ENCODE measurements at regions not wholly inside any gene's neighbourhood (a gene's known extent, or its start where the extent isn't known, plus 50 kb on each side); places are given as distances from the start of the nearest gene placed in this dataset.
"Not testable (repeated sequence)": the region's sequence is repeated elsewhere in the genome, so short reads cannot be mapped to it uniquely, and the experiment has no call there.

GRCh38 chr5:87777877-87778276 is 365.1 kb upstream of the CCNH start:
- 0% methylated on average over 1 of the region's 1 CpG for WGBS, 2 experiments (ENCODE audit: low coverage in 1 of 2, low lambda C conversion rate in 2 of 2, missing lambda C conversion rate in 2 of 2)
- Histone ChIP-seq H3F3A (ENCODE audit: insufficient read depth) (no peaks in the 10 kb centered on the region), H3K27ac (no peak overlapping the region), H3K4me2 (ENCODE audit: unreplicated experiment) (no peak overlapping the region), H3K9ac (no peak overlapping the region), H3K36me3 (ENCODE audit: low read depth) (no peaks in the 10 kb centered on the region), H3K9me3 (ENCODE audit: low read depth) (no peaks in the 10 kb centered on the region), H3K4me1 (ENCODE audit: insufficient read depth) (no peaks in the 10 kb centered on the region), H4K20me1 (ENCODE audit: insufficient read depth) (no peaks in the 10 kb centered on the region), H3K79me2 (ENCODE audit: insufficient read depth) (no peaks in the 10 kb centered on the region), H3K27me3 (replicated peaks; ENCODE audit: insufficient read depth) (0 out of 2 replicates have a peak, but pooled peaks cover 6% of the 10 kb centered on the region), H3K9me2 (ENCODE audit: insufficient read depth) (no peaks in the 10 kb centered on the region), H3K4me3 (no peak overlapping the region), H2AFZ (no peak overlapping the region)
- in situ Hi-C loops (cut with MboI) = loop anchor here (10.0 kb wide), 1 partner anchor 907 kb away; no protein-coding TSS in a partner anchor
- TF ChIP-seq EZH2 (IDR thresholded peaks at IDR 0.05; ENCODE audit: insufficient read depth, poor library complexity, severe bottlenecking) = no peak
- no peak for TF ChIP-seq EZH2phosphoT487 (IDR thresholded peaks at IDR 0.05; ENCODE audit: insufficient read depth, low read depth)
- DNase-seq = no peak

GRCh38 chr5:87776785-87777184 is 364.1 kb upstream of the CCNH start:
- no peak overlapping the region for H2AFZ ChIP-seq
- no peaks in the 10 kb centered on the region for H3K36me3 ChIP-seq (ENCODE audit: low read depth)
- H3K27ac ChIP-seq = no peak overlapping the region
- no peaks in the 10 kb centered on the region for H3K79me2 ChIP-seq (ENCODE audit: insufficient read depth)
- H3F3A ChIP-seq (ENCODE audit: insufficient read depth) = no peaks in the 10 kb centered on the region
- no peak overlapping the region for H3K4me2 ChIP-seq (ENCODE audit: unreplicated experiment)
- 82 to 89% methylated on average over 3 of the region's 3 CpGs for WGBS, 2 experiments (ENCODE audit: low coverage in 1 of 2, low lambda C conversion rate in 2 of 2, missing lambda C conversion rate in 2 of 2)
- H3K27me3 ChIP-seq (replicated peaks; ENCODE audit: insufficient read depth) = no peaks in the 10 kb centered on the region
- no peaks in the 10 kb centered on the region for H3K9me2 ChIP-seq (ENCODE audit: insufficient read depth)
- no peak for TF ChIP-seq EZH2phosphoT487 (IDR thresholded peaks at IDR 0.05; ENCODE audit: insufficient read depth, low read depth)
- TF ChIP-seq EZH2 (IDR thresholded peaks at IDR 0.05; ENCODE audit: insufficient read depth, poor library complexity, severe bottlenecking) = no peak
- H4K20me1 ChIP-seq (ENCODE audit: insufficient read depth) = no peaks in the 10 kb centered on the region
- no peaks in the 10 kb centered on the region for H3K4me1 ChIP-seq (ENCODE audit: insufficient read depth)
- no peak overlapping the region for H3K9ac ChIP-seq
- in situ Hi-C loops (cut with MboI) = loop anchor here (10.0 kb wide), 1 partner anchor 908 kb away; no protein-coding TSS in a partner anchor
- H3K9me3 ChIP-seq (ENCODE audit: low read depth) = no peaks in the 10 kb centered on the region
- no peak overlapping the region for H3K4me3 ChIP-seq
- DNase-seq = no peak

GRCh38 chr5:87776302-87776701 is 363.6 kb upstream of the CCNH start:
- H3K9me3 ChIP-seq (ENCODE audit: low read depth); H3K79me2 ChIP-seq (ENCODE audit: insufficient read depth); H3K9me2 ChIP-seq (ENCODE audit: insufficient read depth); H3K4me2 ChIP-seq (ENCODE audit: unreplicated experiment); H3K9ac ChIP-seq; H3K36me3 ChIP-seq (ENCODE audit: low read depth); H3K4me1 ChIP-seq (ENCODE audit: insufficient read depth); H3K4me3 ChIP-seq; H2AFZ ChIP-seq; H3F3A ChIP-seq (ENCODE audit: insufficient read depth); H4K20me1 ChIP-seq (ENCODE audit: insufficient read depth); H3K27me3 ChIP-seq (replicated peaks; ENCODE audit: insufficient read depth); H3K27ac ChIP-seq; DNase-seq: not testable (repeated sequence)
- WGBS, 2 experiments (ENCODE audit: low coverage in 1 of 2, low lambda C conversion rate in 2 of 2, missing lambda C conversion rate in 2 of 2) = 72 to 77% methylated on average over 7 of the region's 7 CpGs
- in situ Hi-C loops (cut with MboI) = loop anchor here (10.0 kb wide), 1 partner anchor 908 kb away; no protein-coding TSS in a partner anchor

GRCh38 chr5:87775228-87775627 is 362.5 kb upstream of the CCNH start:
- no peak overlapping the region for H3K4me3 ChIP-seq
- H3K9me2 ChIP-seq (ENCODE audit: insufficient read depth) = no peaks in the 10 kb centered on the region
- no peaks in the 10 kb centered on the region for H3F3A ChIP-seq (ENCODE audit: insufficient read depth)
- no peak overlapping the region for H3K27ac ChIP-seq
- H3K9me3 ChIP-seq (ENCODE audit: low read depth) = no peaks in the 10 kb centered on the region
- H4K20me1 ChIP-seq (ENCODE audit: insufficient read depth) = no peaks in the 10 kb centered on the region
- no peak overlapping the region for H3K4me2 ChIP-seq (ENCODE audit: unreplicated experiment)
- H3K36me3 ChIP-seq (ENCODE audit: low read depth) = no peaks in the 10 kb centered on the region
- WGBS, 2 experiments (ENCODE audit: low coverage in 1 of 2, low lambda C conversion rate in 2 of 2, missing lambda C conversion rate in 2 of 2) = 21 to 26% methylated on average over 2 of the region's 2 CpGs
- in situ Hi-C loops (cut with MboI) = loop anchor here (10.0 kb wide), 1 partner anchor 910 kb away; no protein-coding TSS in a partner anchor
- no peaks in the 10 kb centered on the region for H3K79me2 ChIP-seq (ENCODE audit: insufficient read depth)
- no peaks in the 10 kb centered on the region for H3K4me1 ChIP-seq (ENCODE audit: insufficient read depth)
- no peak overlapping the region for H2AFZ ChIP-seq
- TF ChIP-seq EZH2phosphoT487 (IDR thresholded peaks at IDR 0.05; ENCODE audit: insufficient read depth, low read depth) (no peak), EZH2 (IDR thresholded peaks at IDR 0.05; ENCODE audit: insufficient read depth, poor library complexity, severe bottlenecking) (no peak)
- DNase-seq = peak; percentile 8
- no peak overlapping the region for H3K9ac ChIP-seq
- H3K27me3 ChIP-seq (replicated peaks; ENCODE audit: insufficient read depth) = no peaks in the 10 kb centered on the region

GRCh38 chr5:87774804-87775203 is 362.1 kb upstream of the CCNH start:
- no peaks in the 10 kb centered on the region for H3F3A ChIP-seq (ENCODE audit: insufficient read depth)
- in situ Hi-C loops (cut with MboI) = loop anchor here (10.0 kb wide), 1 partner anchor 910 kb away; no protein-coding TSS in a partner anchor
- no peak for TF ChIP-seq EZH2phosphoT487 (IDR thresholded peaks at IDR 0.05; ENCODE audit: insufficient read depth, low read depth)
- TF ChIP-seq EZH2 (IDR thresholded peaks at IDR 0.05; ENCODE audit: insufficient read depth, poor library complexity, severe bottlenecking) = no peak
- no peak overlapping the region for H2AFZ ChIP-seq
- WGBS, 2 experiments (ENCODE audit: low coverage in 1 of 2, low lambda C conversion rate in 2 of 2, missing lambda C conversion rate in 2 of 2) = 41 to 63% methylated on average over 1 of the region's 1 CpG
- no peaks in the 10 kb centered on the region for H3K9me3 ChIP-seq (ENCODE audit: low read depth)
- no peaks in the 10 kb centered on the region for H3K79me2 ChIP-seq (ENCODE audit: insufficient read depth)
- H4K20me1 ChIP-seq (ENCODE audit: insufficient read depth) = no peaks in the 10 kb centered on the region
- H3K9ac ChIP-seq = no peak overlapping the region
- no peak overlapping the region for H3K27ac ChIP-seq
- DNase-seq = no peak
- no peak overlapping the region for H3K4me2 ChIP-seq (ENCODE audit: unreplicated experiment)
- no peaks in the 10 kb centered on the region for H3K4me1 ChIP-seq (ENCODE audit: insufficient read depth)
- H3K36me3 ChIP-seq (ENCODE audit: low read depth) = no peaks in the 10 kb centered on the region
- H3K9me2 ChIP-seq (ENCODE audit: insufficient read depth) = no peaks in the 10 kb centered on the region
- no peak overlapping the region for H3K4me3 ChIP-seq
- no peaks in the 10 kb centered on the region for H3K27me3 ChIP-seq (replicated peaks; ENCODE audit: insufficient read depth)

All from GM23248 (cell line).